ENCODE measurements at regions not wholly inside any gene's neighbourhood (a gene's known extent, or its start where the extent isn't known, plus 50 kb on each side); places are given as distances from the start of the nearest gene placed in this dataset.
"Not testable (repeated sequence)": the region's sequence is repeated elsewhere in the genome, so short reads cannot be mapped to it uniquely, and the experiment has no call there.

DNA sequence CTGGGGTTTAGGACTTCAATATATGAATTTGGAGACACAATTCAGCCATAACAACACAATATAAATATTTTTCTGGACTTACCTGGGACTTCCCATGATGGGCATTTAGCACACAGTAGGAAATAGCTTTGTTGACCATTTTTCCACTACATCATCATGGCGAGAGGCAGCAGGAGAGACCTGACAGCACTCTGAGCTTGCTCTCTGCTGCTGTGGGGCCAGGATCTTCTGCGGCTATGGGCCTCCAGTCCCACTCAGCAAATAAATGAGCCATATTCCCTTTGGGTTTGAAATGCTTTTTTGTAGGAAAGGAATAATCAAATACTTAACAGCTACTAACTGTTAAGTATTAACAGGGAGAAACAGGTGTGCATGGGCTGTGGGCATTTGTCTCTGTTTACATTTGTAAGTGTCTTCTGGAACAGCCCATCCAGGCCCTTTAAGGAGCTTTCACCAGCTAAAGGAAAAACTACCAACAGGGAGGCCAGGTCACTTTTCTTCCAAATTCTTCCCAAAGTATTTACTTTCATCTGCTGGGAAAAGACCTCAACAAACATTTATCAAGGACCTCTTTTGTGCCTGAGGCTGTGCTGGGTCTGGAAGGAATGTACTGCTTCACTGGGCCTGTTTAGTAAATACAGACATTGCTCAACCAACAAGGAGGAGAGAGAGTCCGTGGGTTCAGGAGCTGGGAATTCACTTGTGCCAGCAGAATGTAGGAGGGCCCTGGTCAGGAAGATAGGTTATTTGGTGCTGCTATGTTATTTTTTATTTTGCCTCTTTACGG is 133.2 kb downstream of the LRIG2 start:
- Histone ChIP-seq H3K4me1 (no peaks in the 10 kb centered on the region), H3K4me3 (no peak overlapping the region), H3K36me3 (no peaks in the 10 kb centered on the region), H3K9me3 (peaks cover 0 to 5% of the 10 kb centered on the region in 2 donors), H3K27ac (no peak overlapping the region), H3K27me3 (no peaks in the 10 kb centered on the region)
- no peak for DNase-seq (ENCODE audit: low spot score)
- TF ChIP-seq, protein P1, sequence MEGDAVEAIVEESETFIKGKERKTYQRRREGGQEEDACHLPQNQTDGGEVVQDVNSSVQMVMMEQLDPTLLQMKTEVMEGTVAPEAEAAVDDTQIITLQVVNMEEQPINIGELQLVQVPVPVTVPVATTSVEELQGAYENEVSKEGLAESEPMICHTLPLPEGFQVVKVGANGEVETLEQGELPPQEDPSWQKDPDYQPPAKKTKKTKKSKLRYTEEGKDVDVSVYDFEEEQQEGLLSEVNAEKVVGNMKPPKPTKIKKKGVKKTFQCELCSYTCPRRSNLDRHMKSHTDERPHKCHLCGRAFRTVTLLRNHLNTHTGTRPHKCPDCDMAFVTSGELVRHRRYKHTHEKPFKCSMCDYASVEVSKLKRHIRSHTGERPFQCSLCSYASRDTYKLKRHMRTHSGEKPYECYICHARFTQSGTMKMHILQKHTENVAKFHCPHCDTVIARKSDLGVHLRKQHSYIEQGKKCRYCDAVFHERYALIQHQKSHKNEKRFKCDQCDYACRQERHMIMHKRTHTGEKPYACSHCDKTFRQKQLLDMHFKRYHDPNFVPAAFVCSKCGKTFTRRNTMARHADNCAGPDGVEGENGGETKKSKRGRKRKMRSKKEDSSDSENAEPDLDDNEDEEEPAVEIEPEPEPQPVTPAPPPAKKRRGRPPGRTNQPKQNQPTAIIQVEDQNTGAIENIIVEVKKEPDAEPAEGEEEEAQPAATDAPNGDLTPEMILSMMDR (IDR thresholded peaks at IDR 0.05): no peak

- TF ChIP-seq, protein P1 (IDR thresholded peaks at IDR 0.05): no peak
- Histone ChIP-seq H3K4me1 (no peaks in the 10 kb centered on the region), H3K27me3 (no peaks in the 10 kb centered on the region), H3K4me3 (no peak overlapping the region), H3K36me3 (no peaks in the 10 kb centered on the region), H3K27ac (no peak overlapping the region), H3K9me3 (peaks cover 0 to 5% of the 10 kb centered on the region in 2 donors)
- no peak for DNase-seq (ENCODE audit: low spot score)
These were observed 134.0 kb downstream of the LRIG2 start for GRCh38 chr1:113207019-113207418.

GRCh38 chr1:113207457-113207856 is 134.5 kb downstream of the LRIG2 start:
- H3K9me3 ChIP-seq: peaks cover 0 to 5% of the 10 kb centered on the region in 2 donors
- H3K36me3 ChIP-seq: no peaks in the 10 kb centered on the region
- TF ChIP-seq, protein P1 (IDR thresholded peaks at IDR 0.05): no peak
- no peak overlapping the region for H3K4me3 ChIP-seq
- no peak for DNase-seq (ENCODE audit: low spot score)
- no peaks in the 10 kb centered on the region for H3K4me1 ChIP-seq
- H3K27me3 ChIP-seq: no peaks in the 10 kb centered on the region
- H3K27ac ChIP-seq: no peak overlapping the region

GRCh38 chr1:113208425-113208824 is 135.4 kb downstream of the LRIG2 start:
- H3K4me1 ChIP-seq; H3K36me3 ChIP-seq; H3K9me3 ChIP-seq; H3K27me3 ChIP-seq; H3K4me3 ChIP-seq; DNase-seq (ENCODE audit: low spot score); H3K27ac ChIP-seq: not testable (repeated sequence)

DNA sequence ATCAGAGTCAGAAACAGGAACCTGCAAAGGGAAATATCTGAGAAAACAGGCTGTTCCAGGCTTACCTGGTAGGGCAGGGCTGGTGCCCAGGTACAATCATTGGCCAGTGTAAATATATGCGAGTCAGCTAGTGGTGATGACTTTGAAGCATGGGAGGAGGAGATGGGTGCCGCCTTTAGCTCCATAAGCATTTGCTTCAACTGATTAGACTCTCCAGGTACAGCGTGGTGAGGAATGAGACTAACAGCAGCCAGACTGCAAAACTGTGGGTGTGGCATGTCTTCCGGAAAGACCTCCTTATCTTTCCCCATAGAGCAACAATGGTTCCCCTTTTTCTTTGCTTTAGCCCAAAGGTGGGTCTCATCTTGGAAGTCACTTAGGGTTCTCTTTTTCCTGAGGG is 137.2 kb downstream of the LRIG2 start:
- Histone ChIP-seq H3K4me3 (no peak overlapping the region), H3K27me3 (no peaks in the 10 kb centered on the region), H3K27ac (no peak overlapping the region), H3K4me1 (no peaks in the 10 kb centered on the region), H3K9me3 (no peaks in the 10 kb centered on the region), H3K36me3 (no peaks in the 10 kb centered on the region)
- TF ChIP-seq, protein P1 (IDR thresholded peaks at IDR 0.05): no peak
- DNase-seq (ENCODE audit: low spot score): no peak

DNA sequence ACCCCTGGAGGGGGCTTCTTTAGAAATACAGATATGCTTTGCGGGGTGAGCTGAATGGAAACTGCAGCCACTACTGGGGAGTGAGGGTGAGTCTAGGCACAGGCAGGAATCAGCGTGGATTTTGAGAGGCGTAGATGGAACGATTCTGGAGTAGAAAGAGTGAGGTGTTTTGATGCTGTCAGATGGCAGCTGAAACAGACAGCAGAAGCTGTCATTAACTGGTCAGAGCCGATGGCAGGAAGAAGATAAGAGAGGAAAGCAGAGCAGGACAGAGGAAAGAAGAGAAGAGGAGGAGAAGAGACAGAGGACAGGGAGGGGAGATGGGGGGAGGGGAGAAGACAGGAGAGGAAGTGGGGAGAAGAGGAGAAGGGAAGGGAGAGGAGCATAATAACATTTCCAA is 138.5 kb downstream of the LRIG2 start:
- Histone ChIP-seq H3K9me3 (no peaks in the 10 kb centered on the region), H3K4me1 (no peaks in the 10 kb centered on the region), H3K4me3 (no peak overlapping the region), H3K27me3 (no peaks in the 10 kb centered on the region), H3K27ac (no peak overlapping the region), H3K36me3 (no peaks in the 10 kb centered on the region)
- TF ChIP-seq, protein P1 (IDR thresholded peaks at IDR 0.05): no peak
- DNase-seq (ENCODE audit: low spot score): no peak
